CD1c-positive myeloid dendritic cell (primary cell): ENCODE measurements at regions not wholly inside any gene's neighbourhood (a gene's known extent, or its start where the extent isn't known, plus 50 kb on each side); places are given as distances from the start of the nearest gene placed in this dataset.
"Not testable (repeated sequence)": the region's sequence is repeated elsewhere in the genome, so short reads cannot be mapped to it uniquely, and the experiment has no call there.

Experiments used
- DNase-seq: peaks from one replicate; pipeline ENCODE4 v3.0.0-alpha.2; 2016; ENCODE audit errors: extremely low spot score

GRCh38 chr13:62583466-62583865, 1167.8 kb upstream of the PCDH20 start:
- no peak for DNase-seq

- DNase-seq, result no peak
Observed at GRCh38 chr13:62578402-62578801, 1162.8 kb upstream of the PCDH20 start.

- no peak for DNase-seq
Observed at GRCh38 chr13:62564770-62565169, 1149.1 kb upstream of the PCDH20 start.

- DNase-seq, result no peak
Observed at GRCh38 chr13:62563251-62563650, 1147.6 kb upstream of the PCDH20 start.

GRCh38 chr13:62556978-62557377, 1141.3 kb upstream of the PCDH20 start:
- DNase-seq, result no peak

- DNase-seq, result no peak
Observed at GRCh38 chr13:62551588-62551987, 1135.9 kb upstream of the PCDH20 start.

- no peak for DNase-seq
Observed at GRCh38 chr13:62544928-62545327, 1129.3 kb upstream of the PCDH20 start.

- DNase-seq, result no peak
Observed at GRCh38 chr13:62537593-62537992, 1121.9 kb upstream of the PCDH20 start.

- DNase-seq, result no peak
Observed at GRCh38 chr13:62525652-62526051, 1110.0 kb upstream of the PCDH20 start.

GRCh38 chr13:62524498-62524897, 1108.8 kb upstream of the PCDH20 start:
- no peak for DNase-seq

- DNase-seq, result no peak
Observed at GRCh38 chr13:62524061-62524460, 1108.4 kb upstream of the PCDH20 start.

- peak; percentile 33 for DNase-seq
Observed at GRCh38 chr13:62512194-62513141, 1096.8 kb upstream of the PCDH20 start.

GRCh38 chr13:62510906-62511655, 1095.4 kb upstream of the PCDH20 start:
- DNase-seq, result no peak

- DNase-seq, result no peak
Observed at GRCh38 chr13:62502588-62502987, 1086.9 kb upstream of the PCDH20 start.

- DNase-seq, result no peak
Observed at GRCh38 chr13:62489731-62490130, 1074.1 kb upstream of the PCDH20 start.

- DNase-seq, result no peak
Observed at GRCh38 chr13:62483774-62484173, 1068.1 kb upstream of the PCDH20 start.

- no peak for DNase-seq
Observed at GRCh38 chr13:62482351-62482750, 1066.7 kb upstream of the PCDH20 start.

- no peak for DNase-seq
Observed at GRCh38 chr13:62473944-62474237, 1058.2 kb upstream of the PCDH20 start.

- no peak for DNase-seq
Observed at GRCh38 chr13:62473190-62473943, 1057.7 kb upstream of the PCDH20 start.

GRCh38 chr13:62453761-62454160, 1038.1 kb upstream of the PCDH20 start:
- DNase-seq, result no peak

GRCh38 chr13:62450759-62451158, 1035.1 kb upstream of the PCDH20 start:
- DNase-seq, result no peak

- DNase-seq, result not testable (repeated sequence)
Observed at GRCh38 chr13:62447771-62448382, 1032.2 kb upstream of the PCDH20 start.
